GM20000 (cell line): ENCODE measurements at regions not wholly inside any gene's neighbourhood (a gene's known extent, or its start where the extent isn't known, plus 50 kb on each side); places are given as distances from the start of the nearest gene placed in this dataset.

Source experiments
- DNase-seq: peaks from one replicate; pipeline ENCODE4 v3.0.0; 2012; ENCODE audit warnings: low spot score
- TF ChIP-seq, protein P1 (sequence below): IDR thresholded peaks from 2 replicates; pipeline ENCODE4 v1.5.1; 2012; ENCODE audit warnings: mild to moderate bottlenecking, control low read depth; ENCODE audit errors: extremely low read depth, missing control alignments

DNA sequence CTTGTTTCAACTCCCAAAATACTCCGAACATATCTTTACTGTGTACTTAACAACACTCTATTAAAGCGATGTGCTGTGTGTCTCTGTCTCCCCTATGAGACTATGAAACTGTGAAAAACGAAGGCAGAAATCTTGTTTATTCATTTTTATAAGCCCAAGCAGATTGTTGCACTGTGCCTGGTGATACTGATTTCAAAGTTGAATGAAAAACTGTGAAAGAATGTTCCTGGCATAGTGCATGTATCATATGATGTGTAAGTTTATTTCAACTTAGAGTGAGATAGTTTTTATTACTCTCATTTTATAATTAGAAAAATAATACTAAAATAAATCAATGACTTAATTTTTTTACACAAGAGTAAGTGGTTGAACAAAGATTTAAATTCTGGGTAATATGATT is 471.9 kb upstream of the PCDH15 start:
- no peak for DNase-seq
- TF ChIP-seq, protein P1, sequence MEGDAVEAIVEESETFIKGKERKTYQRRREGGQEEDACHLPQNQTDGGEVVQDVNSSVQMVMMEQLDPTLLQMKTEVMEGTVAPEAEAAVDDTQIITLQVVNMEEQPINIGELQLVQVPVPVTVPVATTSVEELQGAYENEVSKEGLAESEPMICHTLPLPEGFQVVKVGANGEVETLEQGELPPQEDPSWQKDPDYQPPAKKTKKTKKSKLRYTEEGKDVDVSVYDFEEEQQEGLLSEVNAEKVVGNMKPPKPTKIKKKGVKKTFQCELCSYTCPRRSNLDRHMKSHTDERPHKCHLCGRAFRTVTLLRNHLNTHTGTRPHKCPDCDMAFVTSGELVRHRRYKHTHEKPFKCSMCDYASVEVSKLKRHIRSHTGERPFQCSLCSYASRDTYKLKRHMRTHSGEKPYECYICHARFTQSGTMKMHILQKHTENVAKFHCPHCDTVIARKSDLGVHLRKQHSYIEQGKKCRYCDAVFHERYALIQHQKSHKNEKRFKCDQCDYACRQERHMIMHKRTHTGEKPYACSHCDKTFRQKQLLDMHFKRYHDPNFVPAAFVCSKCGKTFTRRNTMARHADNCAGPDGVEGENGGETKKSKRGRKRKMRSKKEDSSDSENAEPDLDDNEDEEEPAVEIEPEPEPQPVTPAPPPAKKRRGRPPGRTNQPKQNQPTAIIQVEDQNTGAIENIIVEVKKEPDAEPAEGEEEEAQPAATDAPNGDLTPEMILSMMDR, result no peak

DNA sequence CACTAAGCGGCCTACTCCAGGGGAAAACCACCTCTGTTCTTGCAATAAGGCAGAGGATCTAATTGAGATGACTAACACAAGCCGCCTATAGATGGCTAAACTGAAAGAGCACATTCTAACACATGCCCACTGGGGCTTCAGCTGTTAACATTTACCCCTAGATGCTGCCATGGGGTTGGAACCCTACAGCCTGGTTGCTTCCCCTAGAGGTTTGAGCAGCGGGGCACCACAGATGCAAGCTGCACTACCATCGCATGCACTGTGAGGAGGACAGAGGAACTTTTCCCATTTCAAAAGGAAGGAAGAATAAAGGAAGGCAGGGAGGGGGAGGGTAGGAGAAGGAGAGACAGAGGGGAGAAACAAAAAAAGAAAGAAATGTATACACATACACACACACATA is 465.8 kb upstream of the PCDH15 start:
- DNase-seq, result no peak
- TF ChIP-seq, protein P1, result no peak

DNA sequence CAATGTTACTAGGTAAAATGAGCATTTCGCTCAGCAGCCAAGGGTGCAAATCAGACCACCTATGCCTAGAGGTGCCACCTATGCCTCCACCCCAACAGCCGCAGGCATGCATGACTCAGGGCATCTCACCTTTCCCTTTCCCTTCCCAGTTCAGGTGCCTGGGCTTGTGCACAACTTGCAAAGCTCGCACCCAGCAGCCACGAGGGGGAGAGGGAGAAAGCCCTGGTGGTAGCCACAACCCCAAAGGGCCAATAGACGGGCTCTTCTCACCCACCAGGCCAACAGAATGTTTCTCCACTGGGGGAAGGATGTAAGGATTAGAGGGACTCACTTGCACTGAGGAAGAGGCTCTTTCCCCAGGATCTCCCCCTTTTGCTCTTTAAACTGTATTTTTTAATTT is 462.3 kb upstream of the PCDH15 start:
- TF ChIP-seq, protein P1, result no peak
- no peak for DNase-seq

DNA sequence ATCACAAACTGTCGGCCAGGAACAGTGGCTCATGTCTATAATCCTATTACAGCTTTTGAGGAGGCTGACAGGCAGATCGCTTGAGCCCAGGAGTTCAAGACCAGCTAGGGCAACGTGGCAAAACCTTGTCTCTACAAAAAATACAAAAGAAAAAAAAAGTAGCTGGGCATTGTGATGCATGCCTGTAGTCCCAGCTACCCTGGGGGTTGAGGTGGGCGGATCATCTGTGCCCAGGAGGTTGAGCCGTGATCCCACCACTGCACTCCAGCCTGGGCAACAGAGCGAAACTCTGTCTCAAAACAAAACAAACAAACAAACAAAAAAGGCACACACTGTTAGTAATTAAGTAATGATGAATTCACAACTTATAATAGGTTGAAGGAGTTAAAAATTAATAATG is 441.5 kb upstream of the PCDH15 start:
- TF ChIP-seq, protein P1, result no peak
- no peak for DNase-seq

DNA sequence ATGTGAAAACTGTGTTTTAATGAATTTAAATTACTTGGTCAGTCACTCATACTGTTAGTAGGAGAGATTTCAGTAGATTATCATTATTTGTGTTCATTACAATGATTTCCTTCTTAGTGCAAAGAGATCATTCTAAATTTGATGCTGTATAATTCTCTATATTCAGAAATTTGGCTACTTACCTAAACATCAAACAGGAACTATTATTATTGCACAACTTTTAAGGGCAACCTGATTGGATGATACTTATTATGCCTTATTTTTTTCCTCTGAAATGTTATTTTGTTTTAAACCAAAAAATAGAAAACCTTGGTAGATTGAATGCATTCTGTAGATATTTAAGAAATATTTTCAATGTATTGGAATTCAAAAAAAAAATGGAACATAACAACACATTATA is 436.4 kb upstream of the PCDH15 start:
- no peak for DNase-seq
- TF ChIP-seq, protein P1, result no peak

DNA sequence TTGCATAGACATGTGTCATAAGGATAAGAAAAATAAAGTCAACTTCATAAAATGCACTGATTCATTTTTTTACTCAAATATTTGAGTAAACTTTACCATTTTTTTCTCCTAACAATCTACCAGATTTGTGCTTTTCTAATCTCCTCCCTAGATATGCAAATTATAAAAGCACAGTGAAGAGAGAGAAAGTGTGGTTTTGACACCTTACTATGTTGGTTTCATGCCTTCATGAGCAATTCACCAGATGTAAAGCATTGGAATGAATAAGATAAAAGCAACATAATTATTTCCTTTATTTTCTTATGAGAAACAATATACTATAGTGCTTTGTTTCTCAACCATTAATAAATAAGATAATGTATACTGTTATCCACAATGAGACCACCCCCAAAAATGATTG is 432.5 kb upstream of the PCDH15 start:
- TF ChIP-seq, protein P1, result no peak
- DNase-seq, result peak; percentile 8

DNA sequence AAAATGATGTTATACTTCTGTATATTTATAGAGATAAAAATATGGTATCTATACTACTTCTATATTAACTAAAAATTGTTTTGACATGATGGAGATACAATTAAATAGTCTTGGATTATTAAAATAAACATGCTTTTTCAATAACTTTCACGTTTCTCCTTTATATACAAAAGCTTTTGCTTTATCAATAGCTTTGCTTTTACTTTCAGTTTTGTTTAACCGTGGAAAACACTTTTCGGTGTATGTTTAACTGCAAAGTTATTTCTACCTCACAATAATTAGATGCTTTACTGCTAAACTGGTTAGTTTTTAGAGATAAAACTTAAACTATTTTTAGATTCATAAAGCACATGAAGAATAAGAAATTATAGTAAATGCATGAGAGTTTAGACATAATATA is 432.1 kb upstream of the PCDH15 start:
- TF ChIP-seq, protein P1, result no peak
- DNase-seq, result no peak
